Islet of Langerhans (tissue), 1 donor: ENCODE measurements at regions not wholly inside any gene's neighbourhood (a gene's known extent, or its start where the extent isn't known, plus 50 kb on each side); places are given as distances from the start of the nearest gene placed in this dataset.
"Not testable (repeated sequence)": the region's sequence is repeated elsewhere in the genome, so short reads cannot be mapped to it uniquely, and the experiment has no call there.

Source experiments
- FAIRE-seq: peaks from one replicate; lab custom pipeline; 2011; peaks lifted over from hg19 to GRCh38; lab: Jason Lieb, UNC

DNA sequence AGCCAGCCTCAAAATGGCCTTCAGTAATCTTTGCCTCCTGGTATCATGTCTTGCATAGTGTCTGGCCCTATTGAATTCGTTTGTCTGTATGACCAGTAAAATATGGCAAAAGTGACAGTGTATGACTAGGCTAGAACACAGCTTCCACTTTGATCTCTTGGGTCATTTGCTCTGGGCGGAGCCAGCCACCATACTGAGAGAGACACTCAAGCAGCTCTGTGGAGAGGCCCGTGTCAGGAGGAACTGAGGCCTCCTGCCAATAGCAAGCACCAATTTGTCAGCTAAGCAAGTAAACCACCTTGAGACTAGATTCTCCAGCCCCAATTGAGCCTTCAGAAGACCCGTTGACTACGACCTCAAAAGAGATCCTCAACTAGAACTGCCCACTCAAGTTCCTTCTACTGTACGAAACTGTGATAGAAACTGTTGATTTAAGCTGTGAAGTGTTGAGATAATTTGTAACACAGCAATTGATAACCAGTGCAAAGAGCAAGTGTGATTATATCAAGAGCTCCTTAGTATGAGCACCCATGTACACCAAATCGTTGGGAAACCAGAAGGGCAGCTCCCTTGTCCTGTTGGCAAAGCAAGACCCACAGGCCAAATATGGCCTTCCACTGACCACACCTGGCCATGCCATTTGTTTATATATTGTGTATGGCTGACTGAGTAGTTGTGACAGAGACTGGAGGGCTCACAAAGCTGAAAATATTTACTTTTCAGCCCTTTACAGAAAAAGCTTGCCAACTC, 52.7 kb upstream of the SERBP1 start:
- FAIRE-seq: no peak

DNA sequence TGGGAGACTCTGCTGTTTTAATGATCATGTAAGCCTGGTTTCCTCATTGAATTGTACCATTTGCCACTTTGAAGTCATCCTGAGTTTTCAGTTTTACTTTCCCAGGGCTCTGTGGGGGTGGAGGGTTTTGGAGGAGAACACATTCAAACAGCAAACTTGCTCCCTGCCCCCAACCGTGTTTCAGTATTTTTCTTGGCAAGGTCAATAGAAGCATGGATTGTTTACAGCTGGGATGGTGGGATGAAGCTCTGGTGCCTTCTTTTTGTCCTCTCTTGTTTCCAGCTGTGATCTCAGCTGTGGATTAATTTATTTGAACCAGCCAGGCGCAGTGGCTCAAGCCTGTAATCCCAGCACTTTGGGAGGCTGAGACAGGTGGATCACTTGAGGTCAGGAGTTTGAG, 54.3 kb upstream of the SERBP1 start:
- no peak for FAIRE-seq

DNA sequence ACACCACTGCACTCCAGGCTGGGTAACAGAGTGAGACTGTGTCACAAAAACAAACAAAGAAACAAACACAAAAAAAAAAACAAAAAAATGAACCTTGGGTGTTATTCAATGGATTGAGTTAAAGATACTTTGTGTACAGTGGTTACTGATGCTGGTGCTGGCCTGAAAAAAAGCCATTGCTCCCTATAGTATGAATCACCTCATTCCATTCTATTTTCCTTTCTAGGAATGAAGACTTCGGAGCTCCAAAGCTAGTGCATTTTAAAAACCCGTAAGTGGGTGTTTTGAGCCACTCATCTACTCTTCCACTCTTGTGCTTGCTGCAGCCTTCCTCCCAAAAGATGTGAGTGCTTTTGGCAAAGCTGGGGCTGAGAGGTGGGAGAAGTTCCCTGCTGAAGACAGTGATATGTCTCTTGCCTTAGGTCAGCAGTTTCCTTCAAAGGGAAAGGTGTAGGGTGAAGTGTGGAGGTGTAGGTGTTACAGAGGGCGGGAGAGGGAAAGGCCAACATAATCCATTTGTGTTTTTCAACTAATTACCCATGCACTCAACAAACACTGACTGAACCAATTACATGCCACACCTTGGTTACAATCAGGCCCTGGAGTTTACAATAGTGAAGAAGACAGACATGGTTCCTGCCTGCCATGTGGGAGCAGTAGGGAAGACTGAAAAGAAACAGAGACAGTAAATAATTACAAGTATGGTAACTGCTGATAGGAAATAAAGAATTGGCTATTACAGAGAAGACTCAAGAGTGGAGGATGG, 55.0 kb upstream of the SERBP1 start:
- FAIRE-seq: no peak

DNA sequence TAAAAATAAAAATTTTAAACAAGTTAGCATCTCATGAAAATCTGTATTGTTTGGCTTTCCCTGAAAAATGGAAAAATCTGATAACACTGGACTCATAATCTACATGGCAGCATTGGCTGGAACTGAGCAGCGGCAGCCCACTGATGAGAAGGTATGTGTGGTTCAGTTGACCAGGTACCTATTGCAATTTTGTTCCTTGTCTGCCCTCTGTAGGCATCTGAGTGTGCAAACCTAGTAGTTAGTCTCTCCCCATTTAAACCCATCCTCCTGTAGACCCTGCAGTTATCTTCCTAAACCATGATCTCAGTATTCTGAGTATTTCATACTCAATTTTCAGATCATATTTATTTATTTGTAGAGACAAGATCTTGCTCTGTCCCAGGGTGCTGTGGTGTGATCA, 59.4 kb upstream of the SERBP1 start:
- FAIRE-seq: no peak

DNA sequence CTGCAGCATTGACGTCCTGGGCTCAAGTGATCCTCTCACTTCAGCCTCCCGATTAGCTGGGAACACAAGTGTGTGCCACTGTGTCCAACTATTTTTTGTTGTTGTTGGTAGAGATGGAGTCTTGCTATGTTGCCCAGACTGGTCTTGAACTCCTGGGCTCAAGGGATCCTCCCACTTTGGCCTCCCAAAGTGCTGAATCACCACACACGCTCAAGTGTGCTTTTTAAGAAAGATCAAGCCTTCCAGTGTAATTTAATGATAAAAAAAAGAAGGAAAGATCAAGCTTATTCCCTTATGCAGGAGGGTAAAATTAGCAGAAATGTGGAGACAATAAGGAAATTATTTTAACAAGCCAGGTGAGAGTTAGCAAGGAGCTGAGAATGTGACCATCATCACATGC, 61.1 kb upstream of the SERBP1 start:
- no peak for FAIRE-seq

DNA sequence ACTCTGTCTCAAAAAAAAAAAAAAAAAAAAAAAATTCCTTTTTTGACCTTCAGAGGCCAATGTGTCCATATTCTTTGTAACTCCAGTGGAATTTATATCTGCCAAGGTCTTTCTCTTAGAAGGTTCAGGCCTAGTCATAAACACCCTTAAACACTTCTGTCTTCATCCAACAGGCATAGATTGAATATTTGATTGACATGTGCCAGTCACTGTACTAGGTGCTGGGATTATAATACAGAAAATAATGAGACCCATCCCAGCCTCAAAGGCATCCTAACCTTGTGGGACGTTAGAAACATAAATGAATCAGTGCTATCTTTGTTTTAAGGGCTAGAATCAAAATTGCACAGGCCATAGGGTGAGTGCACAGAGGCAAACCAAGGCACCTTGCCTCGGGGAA, 62.9 kb upstream of the SERBP1 start:
- FAIRE-seq: no peak

DNA sequence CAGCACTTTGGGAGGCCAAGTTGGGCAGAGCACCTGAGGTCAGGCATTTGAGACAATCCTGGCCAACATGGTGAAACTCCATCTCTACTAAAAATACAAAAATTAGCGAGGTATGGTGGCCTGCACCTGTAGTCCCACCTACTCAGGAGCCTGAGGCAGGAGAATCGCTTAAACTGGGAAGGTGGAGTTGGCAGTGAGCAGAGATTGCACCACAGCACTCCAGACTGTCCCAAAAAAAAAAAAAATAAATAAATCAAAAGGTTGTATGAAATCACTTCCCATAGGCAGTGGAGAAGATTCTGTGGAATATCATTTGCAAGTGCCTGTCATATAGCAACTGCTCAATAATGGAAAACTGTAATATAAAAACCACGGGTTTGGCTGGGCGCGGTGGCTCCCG, 65.1 kb upstream of the SERBP1 start:
- no peak for FAIRE-seq

DNA sequence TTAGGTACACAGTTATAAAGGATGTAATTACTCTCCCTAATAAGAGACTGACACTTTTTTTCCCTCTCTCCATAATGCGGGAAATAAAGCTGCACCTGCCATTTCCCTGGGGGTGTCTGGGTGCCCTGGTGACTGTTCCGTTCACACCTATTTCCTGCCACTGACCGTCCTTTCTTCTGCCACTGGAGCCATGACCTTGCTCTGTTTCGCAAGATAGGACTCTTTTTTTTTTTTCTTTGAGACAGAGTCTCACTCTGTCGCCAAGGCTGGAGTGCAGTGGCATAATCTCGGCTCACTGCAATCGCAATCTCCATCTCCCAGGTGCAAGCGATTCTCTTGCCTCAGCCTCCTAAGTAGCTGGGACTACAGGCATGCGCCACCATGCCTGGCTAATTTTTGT, 66.1 kb upstream of the SERBP1 start:
- no peak for FAIRE-seq

DNA sequence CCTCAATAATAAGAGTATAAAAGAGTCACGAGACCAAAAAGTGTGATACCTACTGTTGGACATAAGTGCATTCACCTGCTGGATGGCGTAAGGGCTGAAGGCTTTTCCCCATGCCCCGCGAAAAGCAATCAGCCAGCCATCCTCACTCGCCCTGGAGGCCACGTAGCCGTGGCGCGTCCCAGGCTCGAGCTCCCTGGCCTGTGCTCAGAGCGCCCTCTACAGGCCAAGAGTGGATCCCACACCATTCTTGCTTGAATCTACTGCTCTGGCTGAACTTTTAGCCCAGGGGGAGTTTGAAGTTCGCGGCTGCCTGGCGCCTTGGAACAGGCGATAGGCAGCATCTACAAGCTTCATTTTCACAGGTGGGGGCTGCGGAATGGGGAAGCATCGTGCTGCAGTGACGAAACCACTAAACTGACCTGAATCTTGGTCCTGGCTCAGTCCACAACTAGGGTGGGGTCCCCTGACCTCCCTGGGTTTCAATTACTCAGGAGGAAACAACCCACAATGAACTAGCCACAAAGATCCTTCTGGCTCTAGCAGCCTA, 70.3 kb upstream of the SERBP1 start:
- no peak for FAIRE-seq

DNA sequence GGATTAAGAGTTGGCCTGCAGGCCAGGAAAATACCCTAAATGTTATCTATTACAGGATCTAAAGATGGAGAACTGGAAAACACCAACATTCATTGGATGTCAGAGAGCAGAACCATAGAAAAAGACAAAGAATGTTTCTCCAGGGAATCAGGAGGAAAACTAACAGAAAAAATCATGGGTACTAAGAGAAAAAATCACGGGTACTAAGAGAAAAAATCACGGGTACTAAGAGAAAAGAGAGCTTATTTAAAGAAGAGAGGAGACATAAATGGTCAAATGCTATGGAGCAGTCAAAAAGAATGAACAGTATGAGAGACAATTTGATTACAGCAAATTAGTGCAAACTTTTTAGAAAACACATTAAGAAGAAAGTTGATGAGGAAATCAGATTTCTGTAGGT, 73.8 kb upstream of the SERBP1 start:
- FAIRE-seq: no peak

DNA sequence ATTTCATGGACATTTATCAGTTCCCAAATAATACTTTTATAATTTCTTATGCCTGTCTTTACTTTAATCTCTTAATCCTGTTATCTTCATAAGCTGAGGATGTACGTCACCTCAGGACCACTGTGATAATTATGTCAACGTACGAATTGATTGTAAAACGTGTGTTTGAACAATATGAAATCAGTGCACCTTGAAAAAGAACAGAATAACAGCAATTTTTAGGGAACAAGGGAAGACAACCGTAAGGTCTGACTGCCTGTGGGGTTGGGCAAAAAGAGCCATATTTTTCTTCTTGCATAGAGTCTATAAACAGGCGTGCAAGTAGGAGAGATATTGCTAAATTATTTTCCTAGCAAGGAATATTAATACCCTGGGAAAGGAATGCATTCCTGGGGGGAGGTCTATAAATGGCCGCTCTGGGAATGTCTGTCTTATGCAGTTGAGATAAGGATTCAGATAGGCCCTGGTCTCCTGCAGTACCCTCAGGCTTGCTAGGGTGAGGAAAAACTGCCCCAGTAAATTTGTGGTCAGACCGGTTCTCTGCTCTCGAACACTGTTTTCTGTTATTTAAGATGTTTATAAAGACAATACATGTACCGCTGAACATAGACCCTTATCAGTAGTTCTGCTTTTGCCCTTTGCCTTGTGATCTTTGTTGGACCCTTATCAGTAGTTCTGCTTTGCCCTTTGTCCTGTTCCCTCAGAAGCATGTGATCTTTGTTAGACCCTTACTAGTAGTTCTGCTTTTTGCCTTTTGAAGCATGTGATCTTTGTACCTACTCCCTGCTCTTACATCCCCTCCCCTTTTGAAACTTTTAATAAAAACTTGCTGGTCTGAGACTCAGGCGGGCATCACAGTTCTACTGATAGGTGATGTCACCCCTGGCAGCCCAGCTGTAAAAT, 83.4 kb upstream of the SERBP1 start:
- not testable (repeated sequence) for FAIRE-seq

DNA sequence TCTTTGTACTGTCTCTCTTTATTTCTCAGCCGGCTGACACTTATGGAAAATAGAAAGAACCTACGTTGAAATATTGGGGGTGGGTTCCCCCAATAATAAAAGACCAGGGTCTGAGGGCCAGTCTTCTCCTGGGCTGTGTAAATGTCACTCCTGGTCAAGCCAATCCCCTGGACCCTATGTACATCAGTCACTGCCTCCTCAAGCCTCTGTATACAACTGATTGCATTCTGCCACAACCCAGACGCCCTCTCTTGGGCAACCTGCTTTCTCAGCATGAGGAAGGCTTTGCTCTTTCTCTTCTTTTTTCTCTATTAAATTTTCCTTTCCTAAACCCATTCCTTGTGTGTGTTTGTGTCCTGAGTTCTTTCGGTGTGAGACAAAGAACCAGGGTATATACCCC, 84.1 kb upstream of the SERBP1 start:
- FAIRE-seq: no peak

DNA sequence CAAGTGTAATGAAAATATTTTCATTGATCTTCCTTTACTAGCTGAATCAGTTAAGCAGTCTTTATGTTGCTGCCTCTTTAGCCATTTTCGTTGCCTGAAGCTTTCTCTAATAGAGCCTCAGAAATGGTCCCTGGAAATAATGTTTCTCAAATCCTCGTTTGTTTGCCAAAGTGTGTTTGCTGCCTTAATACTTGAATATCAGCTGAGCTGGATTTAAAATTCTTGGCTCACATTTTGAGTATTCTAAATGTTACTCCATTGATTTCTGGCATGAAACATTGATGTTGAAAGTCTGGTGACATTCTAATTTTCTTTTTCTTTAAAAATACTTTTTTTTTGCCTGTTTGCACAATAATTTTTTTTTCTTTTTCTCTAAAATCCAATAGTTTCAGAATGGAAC, 84.6 kb upstream of the SERBP1 start:
- FAIRE-seq: no peak

DNA sequence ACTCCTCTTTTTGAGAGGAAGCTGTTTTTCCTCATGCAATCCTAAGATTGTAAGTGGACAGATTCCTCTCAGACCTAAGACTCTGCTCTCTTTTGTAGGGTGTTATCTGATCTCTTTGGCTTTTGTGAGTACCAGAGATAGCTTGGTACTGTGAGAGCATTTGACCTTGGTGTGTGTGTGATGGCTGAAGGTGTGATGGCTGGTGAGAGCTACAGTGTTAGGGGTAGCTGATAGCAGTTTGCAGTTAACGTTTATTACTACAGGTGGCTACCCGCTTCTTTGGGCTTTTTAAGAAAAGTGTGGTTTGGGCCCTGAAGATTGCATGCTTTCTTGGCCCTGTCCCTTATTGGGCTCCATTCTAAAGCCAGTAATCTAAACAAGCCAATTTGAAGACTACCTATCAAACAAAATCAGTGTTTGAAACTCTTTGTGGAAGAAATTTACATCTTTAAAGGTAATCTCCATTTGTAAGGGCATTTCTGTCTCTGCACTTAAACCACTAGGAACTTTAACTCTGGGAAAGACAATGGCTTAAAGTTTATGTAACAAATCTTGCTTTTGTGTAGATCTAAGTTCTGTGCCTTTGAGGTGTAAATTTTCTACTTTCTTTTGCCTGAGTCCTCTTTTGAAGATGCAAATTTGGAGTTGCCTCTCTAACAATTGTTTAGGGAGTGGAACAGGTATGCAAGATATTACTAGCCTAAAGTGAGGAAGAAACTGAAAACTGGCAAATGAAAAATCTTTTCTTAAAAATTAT, 85.3 kb upstream of the SERBP1 start:
- FAIRE-seq: no peak

DNA sequence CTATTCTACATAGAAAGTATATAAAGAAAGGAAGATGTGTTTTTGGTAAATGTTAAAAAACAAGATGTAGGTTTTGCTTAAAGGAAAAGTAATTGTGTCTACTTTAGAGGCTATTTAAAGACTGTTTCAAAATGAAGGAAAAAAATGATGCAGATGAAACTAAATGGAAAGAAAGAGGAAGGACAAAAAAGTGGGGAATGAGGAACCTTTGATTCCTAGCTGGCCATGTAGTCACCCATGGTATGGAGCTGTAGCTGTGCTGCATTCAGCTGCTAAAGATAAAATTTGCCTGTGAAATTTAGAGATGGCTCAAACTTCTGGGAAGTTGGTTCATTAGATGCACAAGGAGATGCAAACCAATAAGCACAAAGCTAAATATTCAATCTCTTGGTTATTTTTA, 86.8 kb upstream of the SERBP1 start:
- FAIRE-seq: no peak

DNA sequence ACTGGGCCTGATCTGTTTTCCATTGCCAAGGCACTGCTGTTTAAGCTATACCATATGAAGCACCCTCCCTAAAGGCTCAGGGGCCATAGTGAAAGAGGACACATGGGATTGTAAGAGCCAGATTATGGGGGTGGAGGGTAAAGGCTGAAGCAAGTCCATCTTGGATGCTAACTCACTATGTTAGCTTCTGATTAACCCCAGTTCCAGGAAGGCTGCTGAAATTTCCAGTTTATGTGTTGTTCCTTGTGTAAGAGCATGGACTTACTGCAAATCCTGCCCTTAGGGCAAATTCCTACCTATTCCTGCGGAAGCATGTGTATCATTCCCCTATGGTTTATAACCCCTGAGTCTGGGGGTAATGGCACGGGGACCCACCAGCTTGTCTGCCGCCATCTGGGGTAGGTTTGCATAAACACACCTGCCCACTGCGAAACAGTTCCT, 91.8 kb upstream of the SERBP1 start:
- FAIRE-seq: no peak

DNA sequence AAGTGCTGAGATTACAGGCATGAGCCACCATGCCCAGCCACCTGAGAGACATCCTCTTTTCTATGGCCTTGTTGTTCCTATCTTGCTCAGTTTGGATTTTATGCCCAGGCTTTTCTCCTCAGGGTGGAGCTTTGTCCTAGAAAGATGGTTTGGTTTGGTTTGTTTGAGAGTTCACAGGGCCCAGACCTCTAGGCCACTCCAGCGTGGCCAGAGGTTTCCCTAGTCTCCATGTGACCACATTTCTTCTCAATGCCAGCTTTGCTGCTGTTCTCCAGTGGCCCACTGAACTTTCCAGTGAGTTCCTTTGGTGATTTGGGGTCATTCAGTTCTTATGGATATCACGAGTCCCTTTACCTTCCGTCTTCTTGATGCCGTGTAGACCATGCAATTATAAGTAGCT, 92.6 kb upstream of the SERBP1 start:
- no peak for FAIRE-seq

DNA sequence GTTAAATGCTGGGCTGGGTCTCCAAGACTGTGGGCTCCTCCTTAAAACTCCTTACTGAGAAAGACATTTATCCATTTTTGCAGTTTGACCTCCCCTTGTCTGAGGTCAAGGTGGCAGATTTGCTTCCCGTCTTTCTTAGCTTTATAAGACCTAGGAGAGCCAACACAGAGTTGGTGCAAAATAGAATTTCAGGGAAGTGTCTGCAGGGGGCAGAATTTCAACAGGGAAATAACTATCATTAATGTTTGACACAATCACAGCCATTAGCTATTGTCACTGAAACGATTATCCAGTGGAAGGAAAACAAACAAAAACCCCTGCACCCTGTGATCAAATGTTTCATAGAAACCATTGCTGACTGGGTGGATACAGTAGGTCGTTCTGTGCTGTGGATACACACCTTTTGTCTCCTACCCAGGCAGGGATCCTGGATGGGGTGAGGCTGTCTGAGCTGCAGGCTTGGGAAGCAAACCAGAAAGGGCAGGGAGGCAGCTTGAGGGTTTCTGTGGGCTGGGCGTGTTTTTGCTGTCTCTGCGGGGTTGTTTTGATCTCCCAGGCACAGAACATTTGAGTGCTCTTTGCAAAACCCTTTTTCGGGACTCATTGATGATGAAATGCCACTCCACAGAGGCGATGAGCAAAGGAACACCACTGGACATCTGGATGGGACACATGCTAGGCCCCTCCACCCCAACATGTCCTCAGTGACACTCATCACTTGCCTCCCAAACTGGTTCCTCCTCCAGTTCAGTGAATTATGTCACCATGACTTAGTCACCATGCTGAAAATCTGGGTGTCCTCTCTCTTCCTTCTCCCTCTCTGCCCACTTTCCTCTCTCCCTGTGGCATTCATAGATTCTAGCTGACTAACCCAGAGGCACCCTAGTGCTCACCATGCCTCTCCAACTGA, 94.2 kb upstream of the SERBP1 start:
- FAIRE-seq: no peak

DNA sequence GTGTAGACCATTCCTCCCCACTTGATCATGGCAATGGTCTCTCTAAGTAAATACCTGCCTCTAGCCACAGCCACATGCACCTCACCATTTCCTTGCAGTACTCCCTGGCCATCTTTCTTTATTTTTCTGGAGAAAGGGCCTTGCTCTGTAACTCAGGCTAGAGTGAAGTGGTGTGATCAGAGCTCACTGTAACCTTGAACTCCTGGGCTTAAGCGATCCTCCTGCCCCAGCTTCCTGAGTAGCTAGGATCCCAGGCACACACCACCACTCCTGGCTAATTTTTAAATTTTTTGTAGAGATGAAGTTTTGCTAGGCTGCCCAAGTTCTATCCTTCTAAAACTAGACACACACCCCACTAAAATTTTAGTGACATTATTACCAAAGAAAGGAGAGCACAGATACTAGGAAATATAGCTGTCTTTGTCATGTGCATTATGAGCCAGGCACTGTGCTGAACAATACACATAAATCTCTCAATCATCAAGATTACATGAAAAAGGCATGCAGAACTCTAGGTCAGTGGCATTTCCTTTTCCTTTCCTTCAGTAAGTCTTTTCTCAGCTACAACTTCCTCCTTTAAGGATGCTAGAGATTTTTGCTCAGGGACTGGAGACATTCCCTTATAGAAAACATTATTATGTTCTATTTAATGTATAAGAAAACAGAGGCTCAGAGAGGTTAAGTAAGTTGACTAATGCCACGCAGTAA, 95.0 kb upstream of the SERBP1 start:
- FAIRE-seq: no peak

DNA sequence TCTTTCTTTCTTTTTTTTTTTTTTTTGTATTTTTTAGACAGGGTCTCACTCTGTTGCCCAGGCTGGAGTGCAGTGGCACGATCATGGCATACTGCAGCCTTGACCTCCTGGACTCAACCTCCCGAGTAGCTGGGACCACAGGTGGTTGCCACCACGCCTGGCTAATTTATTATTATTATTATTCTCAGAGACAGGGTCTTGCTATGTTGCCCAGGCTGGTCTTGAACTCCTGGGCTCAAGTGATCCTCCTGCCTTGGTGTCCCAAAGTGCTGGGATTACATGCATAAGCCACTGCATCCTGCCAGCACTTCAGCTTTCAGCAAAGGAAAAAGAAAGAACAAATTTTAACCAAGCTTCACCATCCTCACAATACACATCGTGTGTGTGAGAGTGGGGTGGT, 97.9 kb upstream of the SERBP1 start:
- FAIRE-seq: no peak
